ENCODE measurements at regions not wholly inside any gene's neighbourhood (a gene's known extent, or its start where the extent isn't known, plus 50 kb on each side); places are given as distances from the start of the nearest gene placed in this dataset.

DNA sequence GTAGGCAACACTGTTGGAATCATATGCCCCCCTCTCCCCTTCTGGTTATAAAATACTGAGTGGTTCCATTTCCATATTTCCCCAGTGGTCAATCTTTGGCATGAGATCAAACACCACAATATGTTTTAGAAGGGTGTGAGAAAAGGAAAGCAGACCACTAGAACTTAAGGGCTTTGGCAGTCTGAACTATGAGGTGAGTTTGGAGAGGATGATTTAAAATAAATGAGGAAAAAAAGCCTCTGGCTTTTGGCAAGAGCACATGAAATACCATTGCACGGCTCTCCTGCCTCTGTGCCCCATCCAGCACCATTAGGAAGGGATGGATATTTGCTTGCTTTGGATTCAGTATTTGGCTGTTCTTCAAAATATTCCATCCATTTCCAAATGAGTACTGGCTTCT lies 339.5 kb upstream of the C1orf87 start:
- no peak for DNase-seq

GRCh38 chr1:60411591-60411990 lies 338.0 kb upstream of the C1orf87 start:
- DNase-seq, result no peak

DNA sequence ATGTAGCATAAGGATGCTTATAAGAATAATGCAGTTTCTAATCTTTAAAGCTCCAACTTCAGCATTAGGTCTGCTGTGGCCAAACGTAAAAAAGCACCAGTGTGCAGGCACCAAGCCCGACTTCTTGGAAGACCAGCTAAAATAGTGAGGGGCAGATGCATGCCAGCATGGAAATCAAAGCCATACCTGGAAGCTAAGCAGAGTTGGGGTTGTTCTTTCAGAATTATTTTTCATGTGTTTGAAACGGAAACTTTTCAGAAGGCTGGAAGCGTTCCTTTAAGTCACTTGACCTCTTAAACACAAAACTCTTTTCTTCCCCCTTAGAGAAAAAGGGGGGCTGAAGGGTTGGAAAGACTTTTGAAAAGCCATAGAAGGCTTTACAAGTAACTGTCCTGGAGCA lies 329.2 kb upstream of the C1orf87 start:
- no peak for DNase-seq

GRCh38 chr1:60402216-60402615 lies 328.6 kb upstream of the C1orf87 start:
- DNase-seq, result no peak

DNA sequence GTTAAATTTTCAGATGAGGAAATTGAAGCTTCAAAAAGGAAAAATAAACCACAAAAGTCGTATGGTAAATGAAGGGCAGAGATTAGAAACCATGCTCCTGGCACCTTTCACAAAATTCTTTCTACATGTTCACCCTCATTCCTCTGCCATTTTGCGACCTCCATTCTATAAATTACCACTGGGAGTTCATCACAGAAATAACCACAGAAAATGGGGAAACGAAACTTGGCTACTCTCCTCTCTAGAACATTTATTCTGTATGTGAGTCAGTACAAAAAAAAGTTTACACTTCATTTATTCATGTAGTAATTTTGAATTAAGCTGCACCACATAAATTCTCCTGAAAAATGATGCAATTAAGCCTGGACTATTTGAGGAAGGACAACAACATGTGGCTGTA lies 320.9 kb upstream of the C1orf87 start:
- DNase-seq, result peak; percentile 68

GRCh38 chr1:60390593-60391282 lies 317.2 kb upstream of the C1orf87 start:
- DNase-seq, result no peak

DNA sequence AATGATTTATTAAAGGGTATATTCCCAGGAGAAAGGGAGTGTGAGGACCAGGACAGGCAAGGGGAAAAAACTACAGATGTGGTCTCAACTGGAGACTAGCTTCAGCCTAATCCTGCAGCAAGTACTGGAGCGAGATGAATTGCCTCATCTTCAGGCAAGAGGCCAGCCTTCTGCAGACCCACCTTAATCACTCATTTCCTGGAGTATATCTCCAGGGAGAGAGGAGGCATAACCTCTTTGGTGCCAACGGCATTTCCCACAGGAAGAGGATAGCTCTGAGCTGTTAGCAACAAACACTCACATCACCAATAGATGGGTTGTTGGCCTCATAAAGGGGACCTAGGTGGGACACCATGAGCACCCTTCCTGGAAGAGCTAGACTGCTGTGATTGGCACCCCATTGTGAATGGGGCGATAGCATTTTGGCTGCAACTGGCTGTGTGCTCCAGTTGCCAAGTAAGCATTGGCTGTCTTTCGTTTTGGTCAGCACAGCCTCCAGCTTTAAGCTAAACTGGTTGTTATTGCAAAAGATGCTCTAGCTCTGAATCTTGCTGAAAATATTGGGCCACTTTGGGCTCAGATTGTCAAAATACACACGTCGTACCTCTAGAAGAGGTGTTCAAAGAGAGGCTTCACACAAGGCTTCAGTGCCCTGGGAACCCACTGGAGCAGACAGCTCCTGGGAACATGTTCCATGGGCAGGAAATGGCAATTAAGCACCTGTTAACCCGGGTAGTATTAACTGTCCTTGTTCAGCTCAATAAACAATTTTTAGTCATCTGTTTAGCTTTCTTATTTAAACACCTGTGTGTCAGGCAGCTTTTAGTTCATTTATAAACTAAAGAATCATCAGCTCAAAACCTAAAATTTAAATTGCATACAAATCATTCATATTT lies 314.8 kb upstream of the C1orf87 start:
- DNase-seq, result peak; percentile 12

- DNase-seq, result no peak
These were observed 313.6 kb upstream of the C1orf87 start for GRCh38 chr1:60387175-60387574.

- DNase-seq, result peak; percentile 15
These were observed 312.7 kb upstream of the C1orf87 start for GRCh38 chr1:60386249-60386648.

DNA sequence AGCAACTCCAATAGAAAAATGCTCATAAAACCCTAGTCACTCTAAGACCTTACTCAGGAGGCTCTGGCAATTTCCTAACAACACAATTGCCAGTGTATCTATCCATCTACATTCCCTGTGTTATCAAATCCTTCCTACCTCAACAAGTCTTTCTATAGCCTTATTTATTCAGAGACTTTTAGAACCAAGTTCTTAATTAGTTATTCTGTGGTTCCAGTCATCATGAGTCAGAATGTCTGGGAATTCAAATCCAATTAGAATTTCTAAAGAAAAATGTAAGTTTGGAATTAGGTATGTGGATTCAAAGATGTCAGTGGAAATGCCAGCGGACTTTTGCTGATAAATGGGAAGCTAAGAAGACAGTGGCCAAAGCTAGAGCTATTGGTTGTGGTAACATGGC lies 302.6 kb upstream of the C1orf87 start:
- DNase-seq, result peak; percentile 47

GRCh38 chr1:60374537-60374936 lies 301.0 kb upstream of the C1orf87 start:
- DNase-seq, result no peak

DNA sequence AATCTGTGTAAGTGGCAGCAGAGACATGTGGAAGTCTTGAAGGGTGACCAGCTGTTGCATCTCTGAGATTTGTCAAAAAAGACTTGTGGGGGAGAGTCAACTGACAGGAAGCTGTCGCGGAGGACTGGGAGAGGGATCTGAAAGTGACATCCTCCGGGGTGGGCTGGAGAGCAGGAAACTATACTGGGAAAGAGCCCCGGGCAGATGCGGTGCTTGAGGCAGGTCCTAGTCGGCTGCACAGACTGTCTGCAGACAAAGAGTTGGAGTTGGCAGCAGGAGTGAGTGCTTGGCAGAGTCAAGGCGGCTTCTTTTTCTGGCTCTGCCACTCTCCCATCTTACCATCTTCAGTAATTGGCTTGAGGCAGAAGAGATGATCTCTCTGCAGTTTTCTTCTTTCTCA lies 294.0 kb upstream of the C1orf87 start:
- no peak for DNase-seq

GRCh38 chr1:60359431-60359830 lies 285.9 kb upstream of the C1orf87 start:
- DNase-seq, result no peak

- DNase-seq, result no peak
These were observed 277.0 kb upstream of the C1orf87 start for GRCh38 chr1:60350531-60350930.

DNA sequence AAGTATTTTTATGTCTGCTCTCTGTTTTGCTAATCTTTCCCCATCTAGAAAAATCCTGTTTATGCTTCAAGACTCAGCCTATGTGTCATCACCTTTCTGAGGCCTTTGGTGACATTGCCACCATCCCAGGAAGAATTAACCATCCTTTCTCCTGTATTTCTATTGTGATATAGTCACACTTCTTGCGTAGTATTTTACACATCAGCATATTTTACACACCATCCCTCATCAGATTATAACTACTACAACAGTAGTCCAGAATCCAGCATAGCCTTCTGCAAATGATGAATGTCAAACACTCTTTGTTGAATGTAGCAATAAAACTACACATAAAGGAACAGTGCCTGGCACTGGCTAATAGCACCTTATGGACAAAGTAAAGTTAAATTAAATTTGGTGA lies 275.3 kb upstream of the C1orf87 start:
- no peak for DNase-seq

GRCh38 chr1:60345621-60346020 lies 272.1 kb upstream of the C1orf87 start:
- DNase-seq, result peak; percentile 11

GRCh38 chr1:60345049-60345448 lies 271.5 kb upstream of the C1orf87 start:
- DNase-seq, result no peak

DNA sequence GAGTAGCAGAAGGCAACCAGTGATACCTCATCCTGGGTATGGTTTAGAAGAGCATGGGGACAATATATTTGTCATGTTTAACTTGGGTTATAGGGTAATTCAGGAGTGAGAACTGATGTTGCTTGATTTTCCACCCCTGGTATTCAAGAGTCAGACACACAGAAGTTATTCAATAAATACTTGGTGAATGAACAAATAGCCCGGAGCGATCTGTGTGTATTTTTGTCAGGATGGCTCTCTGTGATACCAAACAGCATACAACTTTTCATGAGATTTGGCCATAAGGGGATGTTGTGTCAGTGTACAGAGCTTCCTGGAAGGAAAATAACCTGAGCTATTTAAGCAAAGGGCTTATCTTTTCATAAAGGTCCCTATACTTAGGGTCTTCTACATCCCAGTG lies 270.2 kb upstream of the C1orf87 start:
- DNase-seq, result no peak

DNA sequence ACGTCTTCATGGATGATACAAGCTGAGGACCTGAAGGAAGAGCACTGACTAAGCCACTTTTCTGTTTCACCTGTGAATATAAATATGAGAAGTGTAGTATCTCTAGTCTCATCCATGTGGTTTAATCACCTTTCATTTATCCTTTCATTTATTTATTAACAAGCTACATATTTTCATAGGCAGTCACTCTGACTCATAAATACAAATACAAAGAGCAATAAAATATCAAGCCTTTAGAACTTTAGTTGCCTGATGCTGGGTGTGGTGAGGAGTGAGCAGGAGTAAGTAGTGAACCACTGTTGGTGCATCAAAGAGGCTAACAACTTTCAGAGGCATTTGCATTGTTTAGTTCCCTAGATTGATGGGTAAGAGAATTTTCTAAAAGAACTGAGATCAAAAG lies 269.0 kb upstream of the C1orf87 start:
- no peak for DNase-seq

DNA sequence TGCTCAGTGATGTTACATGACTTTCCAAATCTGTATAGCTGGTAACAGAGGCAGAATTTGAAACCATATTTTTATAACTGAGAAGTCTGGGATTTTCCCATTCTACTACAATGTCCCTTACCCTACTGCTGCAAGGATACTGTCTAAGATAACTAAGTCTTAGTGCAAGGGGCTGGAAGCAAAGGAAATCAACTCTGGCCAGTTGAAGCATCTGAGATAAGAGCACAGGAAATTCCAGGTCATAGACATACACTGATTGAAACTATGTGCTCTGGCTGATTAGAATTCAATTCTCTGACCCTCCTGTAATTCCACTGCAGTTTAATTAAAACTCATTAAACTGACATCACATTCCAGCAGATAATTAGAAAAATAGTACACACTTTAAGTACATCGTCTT lies 267.7 kb upstream of the C1orf87 start:
- no peak for DNase-seq

- DNase-seq, result no peak
These were observed 258.1 kb upstream of the C1orf87 start for GRCh38 chr1:60331647-60332046.

DNA sequence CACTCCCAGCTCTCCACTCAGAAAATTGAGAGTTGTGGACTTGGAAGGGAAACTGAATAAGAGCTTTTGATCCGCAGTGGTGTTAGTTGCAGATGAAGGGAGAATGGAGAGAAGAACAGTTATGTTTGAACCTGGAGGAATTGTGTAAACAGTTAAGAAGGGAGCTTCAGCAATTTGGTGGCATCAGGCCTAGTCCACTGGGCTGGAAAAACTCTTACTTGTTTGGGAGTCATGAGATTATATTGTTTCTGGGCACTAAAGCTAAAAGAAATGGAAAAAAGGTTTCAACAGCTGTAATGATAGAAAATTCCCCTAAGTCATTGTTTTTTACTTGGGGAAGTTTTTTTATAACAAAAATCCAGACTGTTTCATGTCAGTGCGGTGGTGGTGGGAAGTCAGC lies 256.1 kb upstream of the C1orf87 start:
- DNase-seq, result no peak

DNA sequence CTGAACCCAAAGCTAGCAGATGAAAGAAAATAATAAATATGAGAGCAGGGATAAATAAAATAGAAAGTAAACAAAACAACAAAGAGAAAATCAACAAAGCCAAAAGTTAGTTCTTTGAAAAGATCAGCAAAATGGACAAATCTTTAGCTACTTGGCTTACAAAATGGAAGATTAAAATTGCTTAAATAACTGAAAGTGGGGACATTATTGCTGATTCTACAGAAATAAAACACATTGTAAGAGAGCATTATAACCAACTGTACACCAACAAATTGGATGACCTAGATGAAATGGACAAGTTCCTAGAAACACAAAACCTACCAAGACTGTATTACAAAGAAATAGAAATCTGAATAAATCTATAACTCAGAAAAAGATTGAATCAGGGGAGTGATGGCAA lies 238.3 kb upstream of the C1orf87 start:
- DNase-seq, result no peak

- DNase-seq, result no peak
These were observed 226.0 kb upstream of the C1orf87 start for GRCh38 chr1:60299581-60299980.

DNA sequence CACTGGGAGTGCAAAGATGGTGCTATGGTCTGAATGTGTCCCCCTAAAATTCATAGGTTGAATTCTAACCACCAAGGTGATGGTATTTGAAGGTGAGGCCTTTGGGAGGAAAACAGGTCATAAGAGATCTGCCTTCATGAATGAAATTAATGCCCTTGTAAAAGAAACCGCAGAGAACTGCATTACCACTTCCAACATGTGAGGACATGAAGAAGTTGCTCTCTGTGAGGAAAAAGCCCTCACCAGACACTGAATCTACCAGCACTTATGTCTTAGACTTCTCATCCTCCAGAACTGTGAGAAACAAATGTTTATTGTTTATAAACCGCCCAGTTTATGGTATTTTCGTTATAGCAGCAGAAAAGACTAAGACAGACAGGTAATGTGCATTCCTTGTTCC lies 224.7 kb upstream of the C1orf87 start:
- DNase-seq, result no peak
